HG02759 (cell line): ENCODE measurements at regions not wholly inside any gene's neighbourhood (a gene's known extent, or its start where the extent isn't known, plus 50 kb on each side); places are given as distances from the start of the nearest gene placed in this dataset.

ENCODE experiments used
- ATAC-seq: cut with Tn5 transposase; IDR thresholded peaks from one replicate; pipeline ENCODE4 v1.9.1; 2021; ENCODE audit warnings: mild to moderate bottlenecking, moderate library complexity; ENCODE audit not compliant: unreplicated experiment

DNA sequence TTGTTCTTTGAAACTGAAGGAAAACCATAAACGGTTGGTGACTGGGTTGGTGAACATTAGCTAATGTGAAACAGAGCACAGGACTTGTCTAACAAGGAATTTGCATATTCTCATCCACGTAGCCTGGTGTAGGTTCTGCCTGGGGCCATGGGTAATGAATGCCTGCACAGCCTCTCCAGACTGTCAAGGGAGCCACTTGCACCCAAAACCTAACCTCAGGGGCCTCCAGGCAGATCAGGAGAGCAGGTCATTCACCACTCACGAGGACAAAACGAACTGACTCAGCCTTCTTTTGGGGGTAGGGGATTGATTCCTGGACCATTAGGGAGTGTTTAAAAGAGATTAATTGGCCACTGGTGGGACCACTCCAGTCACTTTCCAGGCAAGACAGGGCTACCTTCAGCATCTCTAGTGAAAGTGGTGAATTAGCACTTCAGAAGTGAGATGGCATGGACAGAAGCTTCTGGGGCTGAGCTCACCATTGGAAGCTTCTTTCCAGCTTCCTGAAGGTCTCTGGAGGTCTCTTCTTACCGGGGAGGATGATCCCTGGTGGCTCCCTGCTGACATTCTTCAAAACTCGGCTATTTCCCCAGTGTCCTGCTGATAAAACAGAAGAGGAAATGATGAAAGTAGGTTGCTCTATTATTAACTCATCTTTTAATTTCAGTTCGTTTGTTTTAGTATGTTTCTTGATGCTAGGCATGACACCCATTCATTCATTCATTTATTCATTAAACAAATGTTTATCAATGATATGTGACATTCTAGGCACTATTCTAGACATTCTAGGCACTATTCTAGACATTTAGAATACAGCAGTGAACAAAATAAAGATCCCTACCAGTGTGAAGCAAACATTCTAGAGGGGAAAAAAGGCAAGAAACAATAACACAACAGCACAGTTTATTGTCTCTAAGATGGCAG is 104.5 kb upstream of the LNX1 start:
- ATAC-seq, result peak; percentile 85

DNA sequence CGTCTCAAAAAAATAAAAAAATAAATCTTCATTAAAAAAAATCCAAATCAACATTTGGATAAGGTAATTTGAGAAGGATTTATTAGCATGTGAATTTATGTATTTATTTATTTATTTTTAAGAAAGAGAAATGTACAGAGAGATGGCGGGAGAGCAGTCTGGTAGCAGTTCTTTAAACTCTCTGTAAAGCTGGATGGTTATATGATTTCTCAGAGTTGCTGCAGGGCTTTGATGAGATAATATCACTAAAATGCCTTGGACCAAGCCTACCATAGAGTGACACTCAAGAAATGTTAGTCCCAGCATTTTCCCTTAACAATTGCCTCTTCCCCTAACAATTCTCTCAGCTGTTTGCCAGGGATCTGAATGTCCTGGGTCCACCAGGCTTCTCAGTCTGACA is 103.4 kb upstream of the LNX1 start:
- no peak for ATAC-seq

DNA sequence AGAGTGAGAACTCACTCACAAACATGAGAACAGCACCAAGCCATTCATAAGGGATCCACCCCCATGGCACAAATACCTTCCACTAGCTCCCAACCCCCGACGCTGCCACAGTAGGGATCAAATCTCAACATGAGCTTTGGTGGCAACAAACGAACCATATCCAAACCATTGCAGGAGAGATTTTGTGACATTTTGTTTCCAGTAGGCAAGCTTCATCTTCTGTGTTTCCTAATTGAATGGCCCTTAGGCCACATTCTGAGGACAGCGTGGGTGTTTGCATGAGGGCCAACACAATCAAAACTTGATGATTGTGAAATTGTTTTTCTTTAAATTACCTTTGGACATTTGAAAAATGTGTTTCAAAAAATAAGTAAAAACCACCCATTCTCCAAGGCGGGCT is 102.6 kb upstream of the LNX1 start:
- no peak for ATAC-seq

- ATAC-seq, result no peak
These were observed 102.1 kb upstream of the LNX1 start for GRCh38 chr4:53693408-53693807.

DNA sequence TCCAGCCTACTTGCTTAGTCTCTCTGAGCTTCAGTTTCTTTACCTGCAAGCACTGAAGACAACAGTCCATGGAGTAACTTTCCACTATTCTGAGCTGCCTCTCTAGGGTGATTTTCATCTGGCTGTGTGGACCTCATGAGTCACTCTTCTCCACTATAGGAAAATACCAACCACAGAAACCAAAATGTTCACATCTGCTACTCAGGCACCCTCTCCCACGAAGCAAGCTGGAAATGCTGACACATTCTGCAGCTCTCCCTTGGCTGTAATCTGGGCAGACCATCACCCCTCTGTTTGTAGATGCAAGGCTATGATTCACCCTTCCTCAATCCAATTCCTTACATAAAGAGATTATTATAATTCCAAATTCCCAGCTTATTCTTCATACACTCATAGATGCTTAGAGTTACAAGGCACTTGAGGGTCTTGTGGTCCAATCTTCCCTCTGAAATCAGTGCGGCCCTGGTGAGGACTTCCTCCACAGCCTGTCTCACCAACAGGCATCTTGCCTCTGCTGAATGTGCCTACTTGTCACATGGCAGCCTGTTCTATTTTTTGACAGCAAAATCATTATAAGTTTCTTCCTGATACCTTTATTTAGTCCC is 97.0 kb upstream of the LNX1 start:
- peak; percentile 92 for ATAC-seq

DNA sequence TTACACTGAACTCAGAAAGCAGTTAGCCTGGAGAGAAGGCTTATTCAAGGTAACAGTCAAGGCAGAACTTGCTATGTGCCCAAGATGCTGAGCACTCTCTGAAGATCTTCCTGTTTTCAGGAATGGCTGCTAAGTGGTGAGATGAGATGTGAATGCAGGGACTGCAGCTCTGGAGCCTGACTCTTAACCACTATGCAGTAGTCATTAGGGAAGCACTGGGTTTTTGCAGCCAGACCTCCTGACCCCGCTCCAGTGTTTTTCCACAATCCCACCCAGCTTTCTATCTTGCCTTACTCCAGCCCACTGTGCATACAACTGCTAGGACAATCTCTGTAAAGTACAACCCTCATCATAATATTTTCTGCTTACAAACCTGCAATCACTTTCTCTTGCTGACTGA is 95.2 kb upstream of the LNX1 start:
- no peak for ATAC-seq

GRCh38 chr4:53684136-53685130 is 93.1 kb upstream of the LNX1 start:
- ATAC-seq, result no peak

GRCh38 chr4:53682908-53683307 is 91.6 kb upstream of the LNX1 start:
- no peak for ATAC-seq

DNA sequence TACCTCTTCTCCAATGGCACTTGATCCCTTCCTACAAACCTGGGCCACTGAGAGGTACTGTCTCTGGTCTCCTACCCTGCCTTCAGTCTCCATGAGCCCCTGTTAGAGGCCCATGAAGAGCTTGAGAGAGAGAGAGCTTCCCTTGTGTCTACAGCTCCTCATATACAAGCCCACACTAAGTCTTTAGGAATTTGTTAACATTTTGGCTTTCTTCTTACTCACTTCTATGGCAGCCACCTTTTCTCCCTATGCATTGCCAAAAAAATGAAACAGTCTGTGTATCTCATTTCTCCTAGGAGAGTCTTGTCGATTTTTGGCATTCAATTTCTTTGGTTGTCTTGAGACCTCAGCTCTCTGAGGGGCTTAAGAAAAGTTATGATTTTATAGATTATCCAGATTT is 90.9 kb upstream of the LNX1 start:
- no peak for ATAC-seq

DNA sequence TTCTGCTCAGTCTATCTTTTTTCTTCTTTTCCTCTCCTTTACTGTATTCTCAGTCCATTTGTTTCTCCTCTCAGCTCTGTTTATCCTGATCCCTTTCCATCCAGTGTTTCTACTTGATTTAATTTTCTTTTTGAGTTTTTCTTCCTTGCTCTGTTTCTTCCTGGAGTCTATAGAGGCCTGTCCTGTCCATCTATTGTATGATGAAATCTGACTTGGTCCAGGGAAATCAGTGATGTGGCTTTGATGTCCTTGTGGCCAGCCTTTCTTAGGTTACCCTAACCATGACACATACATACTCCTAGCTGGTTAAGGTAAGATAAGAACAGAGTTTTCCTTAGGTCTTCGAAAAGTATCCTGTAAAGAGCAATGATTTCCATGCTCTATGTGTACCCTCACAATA is 89.3 kb upstream of the LNX1 start:
- ATAC-seq, result no peak

- no peak for ATAC-seq
These were observed 88.9 kb upstream of the LNX1 start for GRCh38 chr4:53680168-53680567.

DNA sequence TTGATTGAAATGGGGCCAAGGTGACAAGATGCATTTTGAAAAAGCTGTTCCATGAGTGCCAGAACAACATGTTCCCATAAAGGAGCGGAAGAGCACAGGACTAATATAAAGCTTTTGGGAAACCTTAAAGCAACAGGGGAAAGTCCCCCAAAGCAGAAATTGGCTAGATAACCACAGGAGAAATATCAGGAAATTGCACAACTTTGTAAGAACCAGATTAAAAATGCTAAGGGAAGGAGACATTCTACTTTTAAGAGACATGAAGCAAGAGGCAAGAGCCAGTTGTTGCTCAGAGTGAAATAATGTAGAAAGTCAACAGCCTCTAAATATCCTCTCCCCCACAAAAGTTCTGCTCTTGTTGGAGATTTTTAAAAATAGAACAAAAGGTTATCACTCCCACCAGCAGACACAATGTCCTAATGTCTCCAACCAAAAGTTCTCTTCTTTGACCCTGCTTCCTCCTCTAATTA is 85.2 kb upstream of the LNX1 start:
- no peak for ATAC-seq

DNA sequence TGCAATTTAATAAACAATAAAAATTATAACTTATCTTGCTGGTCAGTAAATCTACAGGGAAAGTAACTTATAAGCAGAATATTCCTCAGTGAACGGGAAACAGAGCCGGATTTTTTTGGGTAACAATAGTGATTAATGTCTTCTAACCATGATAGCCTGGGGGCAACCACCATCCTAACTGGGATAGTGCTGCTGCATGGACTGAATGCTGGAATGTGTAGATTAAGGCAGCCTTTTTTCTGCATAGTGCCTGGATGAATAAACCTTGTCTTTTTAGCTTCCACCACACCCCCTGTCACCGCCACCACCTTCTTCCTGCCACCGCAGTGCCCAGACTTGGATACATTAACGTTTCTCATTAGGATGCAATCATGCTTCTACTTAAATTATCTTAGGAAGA is 83.6 kb upstream of the LNX1 start:
- ATAC-seq, result no peak

- ATAC-seq, result no peak
These were observed 81.6 kb upstream of the LNX1 start for GRCh38 chr4:53672873-53673272.

DNA sequence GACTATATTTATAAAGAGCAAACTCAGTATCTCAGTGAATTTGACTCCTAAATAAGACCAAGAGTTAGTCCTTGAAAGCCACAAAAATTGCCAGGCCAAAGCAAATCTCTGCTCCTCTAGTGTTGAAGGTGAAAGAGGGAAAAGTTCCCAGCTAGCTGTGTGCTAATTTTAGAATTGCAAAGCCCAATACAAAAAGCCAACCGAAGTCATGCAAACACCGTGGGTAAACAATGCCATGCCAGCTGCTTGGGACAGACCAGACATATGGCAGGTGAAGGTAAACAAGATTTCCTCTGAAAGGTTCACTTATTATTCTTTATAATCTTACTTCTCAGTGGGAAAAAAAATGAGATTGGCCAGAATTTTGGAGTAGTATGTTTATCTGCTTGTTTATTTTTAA is 80.5 kb upstream of the LNX1 start:
- no peak for ATAC-seq

DNA sequence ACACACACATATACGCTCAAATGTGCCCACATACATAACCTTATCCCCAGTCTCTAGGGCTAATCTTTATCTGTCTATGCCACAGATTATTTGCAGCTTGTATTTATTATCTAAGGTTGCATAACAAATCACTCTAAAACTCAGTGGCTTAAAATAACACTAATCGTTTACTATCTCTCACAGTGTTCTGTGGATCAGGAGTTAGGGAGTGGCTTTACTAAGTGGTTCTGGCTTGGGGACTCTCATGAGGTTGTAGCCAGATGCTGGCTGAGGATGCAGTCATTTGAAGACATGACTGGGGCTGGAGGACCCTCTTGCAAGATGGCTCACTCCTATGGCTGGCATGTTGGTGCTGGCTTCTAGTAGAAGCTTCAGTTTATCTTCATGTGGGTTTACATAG is 68.5 kb upstream of the LNX1 start:
- no peak for ATAC-seq

GRCh38 chr4:53659112-53659511 is 67.8 kb upstream of the LNX1 start:
- no peak for ATAC-seq

- ATAC-seq, result no peak
These were observed 66.7 kb upstream of the LNX1 start for GRCh38 chr4:53658029-53658428.

- no peak for ATAC-seq
These were observed 65.2 kb upstream of the LNX1 start for GRCh38 chr4:53656421-53656981.

DNA sequence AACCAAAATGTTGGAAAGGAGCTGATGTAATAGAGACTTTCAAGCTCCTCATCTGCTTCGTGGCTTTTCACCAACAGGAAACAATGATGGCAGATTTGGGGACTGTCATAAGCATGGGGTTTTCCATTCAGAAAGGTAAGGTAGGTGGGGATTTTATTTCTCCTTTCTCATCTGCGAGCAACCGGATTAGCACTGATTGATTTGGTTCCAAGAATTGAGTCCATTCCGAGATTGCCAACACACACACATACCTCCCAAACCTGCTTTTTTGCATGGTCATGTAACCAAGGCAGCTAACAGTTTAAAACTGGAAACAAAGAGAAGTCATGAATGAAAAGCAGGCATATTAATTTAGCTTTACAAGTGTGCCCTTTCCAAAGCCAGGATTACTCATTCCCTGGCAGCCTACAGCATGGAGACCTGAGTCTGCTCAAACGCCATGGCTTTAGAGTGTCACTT is 63.0 kb upstream of the LNX1 start:
- no peak for ATAC-seq
